HG02623 (cell line): ENCODE measurements at regions not wholly inside any gene's neighbourhood (a gene's known extent, or its start where the extent isn't known, plus 50 kb on each side); places are given as distances from the start of the nearest gene placed in this dataset.
"Not testable (repeated sequence)": the region's sequence is repeated elsewhere in the genome, so short reads cannot be mapped to it uniquely, and the experiment has no call there.

ENCODE experiments used
- ATAC-seq: cut with Tn5 transposase; IDR thresholded peaks from one replicate; pipeline ENCODE4 v1.9.1; 2021; ENCODE audit warnings: moderate library complexity; ENCODE audit not compliant: unreplicated experiment

DNA sequence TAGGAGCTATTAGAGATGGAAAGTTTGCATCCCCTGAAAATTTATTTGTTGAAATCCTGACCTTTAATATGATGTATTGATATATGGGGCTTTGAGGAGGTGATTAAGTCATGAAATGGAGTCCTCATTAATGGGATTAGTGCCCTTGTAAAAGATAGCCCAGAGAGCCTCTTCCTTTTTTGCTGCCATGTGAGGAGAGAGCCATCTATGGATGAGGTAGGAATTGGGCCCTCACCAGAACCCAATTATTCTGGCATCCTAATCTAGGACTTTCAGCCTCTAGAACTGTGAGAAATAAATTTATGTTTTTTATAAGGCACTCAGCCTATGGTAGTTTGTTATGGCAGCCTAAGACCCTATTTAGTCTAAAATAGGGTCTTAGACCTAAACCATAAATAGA is 250.2 kb upstream of the SLITRK1 start:
- ATAC-seq, result no peak

DNA sequence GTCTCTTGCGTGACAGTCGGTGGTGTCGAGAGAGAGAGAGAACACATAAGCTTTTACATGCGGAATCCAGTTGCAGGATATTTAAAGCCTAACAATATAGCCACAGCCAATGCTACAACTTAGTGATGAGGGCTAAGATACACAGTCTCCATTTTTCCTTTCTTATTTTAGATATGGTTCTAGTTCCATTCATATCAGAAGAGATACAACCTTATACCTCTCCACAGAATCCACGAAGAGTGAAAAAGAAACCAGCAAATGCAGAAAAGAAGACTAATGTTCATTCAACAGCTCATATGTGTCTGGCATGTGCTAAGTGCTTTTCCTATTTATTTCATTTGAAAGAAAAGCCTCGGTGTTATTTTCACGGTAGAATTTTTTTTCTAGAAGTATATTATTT is 249.0 kb upstream of the SLITRK1 start:
- no peak for ATAC-seq

DNA sequence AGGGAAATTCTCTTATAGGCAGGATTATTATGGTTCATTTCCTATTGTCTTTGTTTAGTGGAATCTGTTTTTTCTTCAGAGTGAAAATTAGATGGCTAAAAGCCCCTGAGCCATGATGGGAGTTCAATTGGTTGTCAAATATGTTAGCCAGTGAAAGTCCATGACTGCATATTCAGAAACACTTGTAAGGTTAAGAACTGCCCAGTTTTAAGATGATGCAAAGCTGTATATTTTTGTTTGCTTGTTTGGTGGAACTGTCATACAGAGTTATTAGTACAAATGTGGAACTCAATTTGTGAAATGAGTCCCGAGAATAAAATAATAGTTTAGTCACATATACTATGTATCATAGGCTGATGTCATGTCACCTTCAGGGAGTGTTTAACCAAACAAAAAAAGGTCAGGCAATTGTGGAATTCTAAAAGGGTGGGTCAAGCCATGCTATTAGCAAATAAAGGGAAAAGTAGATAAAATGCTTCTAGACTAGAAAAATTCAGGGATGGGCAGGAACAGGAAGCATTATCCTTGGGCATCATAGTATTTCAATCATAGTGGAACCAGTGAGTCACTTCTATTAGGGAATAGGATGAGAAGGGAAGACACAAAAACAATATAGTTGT is 248.3 kb upstream of the SLITRK1 start:
- no peak for ATAC-seq

GRCh38 chr13:84129966-84130365 is 247.7 kb upstream of the SLITRK1 start:
- no peak for ATAC-seq

- ATAC-seq, result no peak
Measured at GRCh38 chr13:84127597-84128128, 245.4 kb upstream of the SLITRK1 start.

DNA sequence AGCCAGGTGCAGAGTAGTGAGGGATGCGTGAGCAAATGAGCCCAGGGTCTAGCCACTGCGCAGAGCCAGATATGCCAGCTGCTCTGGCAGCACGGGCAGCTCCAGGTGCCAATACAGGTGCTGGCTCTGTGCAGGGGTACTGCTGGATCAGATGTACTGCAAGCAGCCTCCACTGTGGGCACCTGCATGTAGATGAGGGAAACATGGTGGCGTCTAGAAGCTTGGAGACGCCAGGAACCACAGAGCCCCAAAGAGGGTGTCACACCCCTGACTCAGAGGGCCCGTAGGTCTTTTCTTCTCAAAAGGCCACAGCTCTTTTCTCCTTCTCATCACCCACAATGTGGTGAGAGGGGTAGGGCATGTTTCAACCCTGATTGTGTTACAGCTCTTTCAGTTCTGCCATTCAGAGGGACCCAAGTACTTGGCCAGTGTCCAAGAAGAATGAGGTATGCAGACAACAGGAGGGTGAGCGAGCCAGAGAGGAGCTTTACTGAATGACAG is 244.4 kb upstream of the SLITRK1 start:
- no peak for ATAC-seq

DNA sequence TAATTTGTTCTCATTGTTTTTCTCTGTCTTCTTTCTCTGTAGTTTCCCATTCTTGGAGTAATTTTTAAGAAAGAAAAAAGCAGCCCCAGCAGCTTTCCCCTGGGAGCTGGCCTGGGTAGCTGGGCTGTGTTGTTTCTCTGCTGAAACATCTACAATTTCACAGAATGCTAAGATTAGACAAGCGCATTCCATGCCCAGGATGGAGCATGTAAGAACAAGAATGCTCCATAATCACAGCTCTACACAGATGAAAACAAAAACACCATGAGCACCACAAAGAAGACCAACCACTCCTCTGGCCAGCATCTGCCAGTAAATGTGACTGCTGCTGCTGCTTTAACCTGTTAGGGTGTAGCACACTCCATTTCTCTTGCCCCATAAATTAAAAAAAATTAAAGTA is 239.2 kb upstream of the SLITRK1 start:
- no peak for ATAC-seq

- ATAC-seq, result no peak
Measured at GRCh38 chr13:84118839-84119409, 236.7 kb upstream of the SLITRK1 start.

- no peak for ATAC-seq
Measured at GRCh38 chr13:84098273-84098672, 216.0 kb upstream of the SLITRK1 start.

- no peak for ATAC-seq
Measured at GRCh38 chr13:84097148-84097547, 214.9 kb upstream of the SLITRK1 start.

DNA sequence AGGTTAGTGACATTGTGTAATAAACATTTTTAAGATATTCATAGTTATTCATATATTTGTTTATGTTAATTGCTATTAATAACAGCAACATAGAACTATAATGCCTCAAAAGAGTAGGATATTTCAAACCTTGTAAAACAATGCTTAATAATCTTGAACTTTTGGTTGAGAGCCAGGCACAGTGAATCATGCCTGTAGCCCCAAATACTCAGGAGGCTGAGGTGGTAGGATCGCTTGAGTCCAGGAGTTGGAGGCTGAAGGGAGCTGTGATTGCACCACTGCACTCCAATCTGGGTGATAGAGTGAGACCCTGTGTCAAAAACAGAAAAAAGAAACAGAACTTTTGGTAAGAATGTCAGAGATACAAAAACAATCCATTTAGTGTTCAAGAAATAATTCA is 213.9 kb upstream of the SLITRK1 start:
- no peak for ATAC-seq

DNA sequence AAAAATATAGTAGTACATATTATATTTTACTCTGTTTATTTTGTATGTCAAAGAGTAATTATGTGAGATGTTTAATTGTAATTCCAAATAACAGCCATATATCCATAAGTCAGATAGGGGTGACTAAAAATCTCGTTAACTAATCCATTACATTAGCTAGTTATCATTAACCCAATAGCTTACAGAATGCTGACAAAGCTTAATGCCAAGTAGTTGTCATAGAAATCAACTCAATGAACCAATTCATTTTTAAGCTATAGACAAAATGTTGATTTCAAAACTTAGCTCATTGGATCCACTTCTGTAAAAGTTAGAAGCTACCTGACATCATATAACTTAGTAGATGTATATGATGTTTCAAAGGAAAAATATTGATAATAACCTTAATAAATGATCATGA is 206.7 kb upstream of the SLITRK1 start:
- no peak for ATAC-seq

GRCh38 chr13:84086847-84087162 is 204.5 kb upstream of the SLITRK1 start:
- ATAC-seq, result no peak

- not testable (repeated sequence) for ATAC-seq
Measured at GRCh38 chr13:84086098-84086846, 204.0 kb upstream of the SLITRK1 start.

- ATAC-seq, result no peak
Measured at GRCh38 chr13:84082462-84082861, 200.2 kb upstream of the SLITRK1 start.

DNA sequence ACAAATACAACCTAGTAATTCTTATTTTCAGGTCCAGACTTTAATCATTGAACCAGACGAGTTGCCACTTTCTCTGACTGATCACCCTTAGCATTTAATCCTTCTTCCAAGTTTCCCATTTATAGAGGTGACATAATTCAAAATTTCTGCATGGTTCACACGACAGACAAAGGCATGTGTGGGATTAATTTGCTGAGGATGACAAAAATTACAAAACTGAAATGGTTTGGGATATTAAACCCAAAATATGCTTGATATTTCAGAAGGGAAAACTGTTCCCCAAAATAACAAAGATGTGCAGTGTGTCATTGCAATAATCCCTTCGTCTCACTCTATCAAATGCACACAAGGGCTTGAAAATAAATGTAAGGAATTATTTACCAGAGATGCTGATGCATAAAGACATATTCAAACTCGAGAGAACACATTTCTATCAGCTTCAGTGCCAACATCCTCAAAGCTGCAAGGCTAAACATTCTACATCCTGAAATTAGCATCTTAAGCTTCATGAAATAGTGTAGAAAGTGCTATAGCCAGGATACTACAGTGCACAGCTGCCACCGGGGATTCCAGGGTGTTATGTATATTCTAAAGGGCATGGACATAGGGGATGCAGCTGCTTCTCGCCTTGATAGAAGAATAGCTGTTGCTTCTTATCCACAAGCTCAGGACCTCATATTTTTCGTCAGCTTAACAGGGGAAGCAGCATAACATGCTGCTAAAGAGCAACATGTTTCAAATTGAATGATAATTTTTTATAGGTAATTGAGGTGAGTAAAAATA is 198.7 kb upstream of the SLITRK1 start:
- ATAC-seq, result no peak

GRCh38 chr13:84077271-84077670 is 195.0 kb upstream of the SLITRK1 start:
- ATAC-seq, result no peak

DNA sequence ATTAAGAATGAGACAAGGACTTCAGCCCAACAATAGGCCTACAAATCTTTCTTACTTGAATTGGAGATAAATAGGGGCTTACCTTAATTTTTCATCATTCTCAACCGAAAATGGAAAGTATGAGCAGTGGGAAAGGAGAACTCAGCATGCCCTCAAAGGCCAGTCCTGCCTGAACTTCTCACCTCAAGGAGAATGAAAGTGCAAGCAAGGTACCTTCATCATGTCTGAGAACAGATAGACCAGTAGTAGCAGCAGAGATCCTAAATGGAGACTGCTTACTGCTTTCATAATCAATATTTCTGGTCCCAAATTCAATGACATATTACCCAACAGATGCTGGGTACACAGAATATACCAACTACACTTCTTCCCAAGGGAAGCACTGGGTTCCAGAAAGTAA is 194.0 kb upstream of the SLITRK1 start:
- ATAC-seq, result no peak

GRCh38 chr13:84050536-84050935 is 168.3 kb upstream of the SLITRK1 start:
- no peak for ATAC-seq

GRCh38 chr13:84049443-84050219 is 167.4 kb upstream of the SLITRK1 start:
- ATAC-seq, result no peak

GRCh38 chr13:84044805-84045204 is 162.5 kb upstream of the SLITRK1 start:
- ATAC-seq, result no peak
